HepG2 (cell line): ENCODE measurements at regions not wholly inside any gene's neighbourhood (a gene's known extent, or its start where the extent isn't known, plus 50 kb on each side); places are given as distances from the start of the nearest gene placed in this dataset.

ENCODE experiments used
- ATAC-seq: fragments of 200-7000 bp; cut with Tn5 transposase; 3 replicates; pipeline ENCODE4 v1.9.1; 2020; ENCODE audit warnings: mild to moderate bottlenecking, moderate library complexity
- BruUV-seq: library from RNA; stranded (reverse); fragments of 400-500 nt; replicated peaks from 2 replicates; lab custom pipeline; 2021; lab: Mats Ljungman, UMichigan
- CTCF ChIA-PET: fragments of 300-600 bp; formaldehyde crosslinking; extraction: SDS; loops from one replicate; lab custom pipeline; 2021; ENCODE audit warnings: low total read pairs, inconsistent platforms, low intra/inter-chr PET ratio; lab: Yijun Ruan, JAX
- POLR2A ChIA-PET: fragments of 350-600 bp; sonication (Branson Sonifier 250); formaldehyde crosslinking; loops from one replicate; lab custom pipeline; 2020; ENCODE audit warnings: antibody characterized with exemption, inconsistent platforms; lab: Yijun Ruan, JAX
- DNase-seq: peaks from one replicate; pipeline ENCODE4 v3.0.0-alpha.2; 2015; ENCODE audit warnings: low spot score
- FAIRE-seq: peaks from 3 replicates; lab custom pipeline; 2011; peaks lifted over from hg19 to GRCh38; lab: Jason Lieb, UNC
- H2AFZ ChIP-seq: one replicate; pipeline ENCODE4 v1.6.1; 2011; ENCODE audit warnings: low read length, inconsistent platforms
- H3K27ac ChIP-seq: fragments of 300-600 bp; 3 replicates; pipeline ENCODE4 v1.8.0; 2011; ENCODE audit warnings: mixed run types, mild to moderate bottlenecking, mixed read lengths, low read length, inconsistent platforms; ENCODE audit not compliant: insufficient read depth; ENCODE audit errors: extremely low read length
- H3K27me3 ChIP-seq, 2 experiments: fragments of 200-600 bp in 1 of 2; 2 replicates in 1 of 2; 3 replicates in 1 of 2; pipeline versions ENCODE4 v1.6.0 to v1.8.0; 2011; ENCODE audit warnings: low read length in 2 of 2, mild to moderate bottlenecking in 2 of 2, moderate library complexity in 2 of 2, inconsistent platforms in 1 of 2; ENCODE audit not compliant: insufficient read depth in 2 of 2, control insufficient read depth in 1 of 2
- H3K36me3 ChIP-seq, 2 experiments: fragments of 200-600 bp in 1 of 2; replicated peaks in 1 of 2; 2 replicates in 1 of 2; 3 replicates in 1 of 2; pipeline versions ENCODE4 v1.5.1 to v1.8.0; 2011; ENCODE audit warnings: low read length in 2 of 2, inconsistent platforms in 1 of 2; ENCODE audit not compliant: insufficient read depth in 2 of 2, control insufficient read depth in 1 of 2
- H3K4me1 ChIP-seq: 2 replicates; pipeline ENCODE4 v1.5.1; 2012; ENCODE audit warnings: low read length, inconsistent platforms; ENCODE audit not compliant: insufficient read depth
- H3K4me2 ChIP-seq: 2 replicates; pipeline ENCODE4 v1.6.0; 2011; ENCODE audit warnings: low read depth, low read length, inconsistent platforms
- H3K4me3 ChIP-seq, 3 experiments: fragments of 200-600 bp in 1 of 3; sonication (generic), shearing (Covaris generic) in 1 of 3; replicated peaks in 1 of 3; 2 replicates each; pipeline ENCODE4 v1.5.1; 2011 to 2016; ENCODE audit warnings: low read length in 3 of 3, inconsistent platforms in 2 of 3, low read depth in 2 of 3, mild to moderate bottlenecking in 2 of 3, control low read depth in 1 of 3, mixed read lengths in 1 of 3; ENCODE audit not compliant: insufficient read depth in 1 of 3
- H3K79me2 ChIP-seq: one replicate; pipeline ENCODE4 v1.6.1; 2011; ENCODE audit warnings: low read length, inconsistent platforms; ENCODE audit not compliant: insufficient read depth
- H3K9ac ChIP-seq: 2 replicates; pipeline ENCODE4 v1.6.0; 2011; ENCODE audit warnings: mild to moderate bottlenecking, low read depth, low read length, inconsistent platforms; ENCODE audit not compliant: insufficient read depth
- H3K9me3 ChIP-seq: 2 replicates; pipeline ENCODE4 v1.5.1; 2012; ENCODE audit warnings: mild to moderate bottlenecking, low read length
- H4K20me1 ChIP-seq: 2 replicates; pipeline ENCODE4 v1.6.0; 2011; ENCODE audit warnings: inconsistent platforms, mild to moderate bottlenecking, low read length, moderate library complexity; ENCODE audit not compliant: insufficient read depth
- AFF4 ChIP-seq: sonication (generic); formaldehyde crosslinking; IDR thresholded peaks from 2 replicates; pipeline ENCODE4 v1.4.0; 2020; ENCODE audit warnings: missing genetic modification reagents
- KMT2A ChIP-seq: sonication (generic); formaldehyde crosslinking; IDR thresholded peaks from 2 replicates; pipeline ENCODE4 v1.4.0; 2020; ENCODE audit warnings: missing genetic modification reagents
- NCOR1 ChIP-seq: fragments of 200-600 bp; sonication (generic); IDR thresholded peaks from 2 replicates; pipeline ENCODE4 v1.7.0; 2017; ENCODE audit warnings: antibody characterized with exemption, low read length, borderline replicate concordance
- WGBS: methylation state at CpG from one replicate; pipeline ENCODE4 v1.1.6; 2017; ENCODE audit warnings: low lambda C conversion rate; 5-methylcytosine and 5-hydroxymethylcytosine counted together
- in situ Hi-C: cut with HindIII; loops from 2 replicates; pipeline ENCODE4 v1.10.0; 2017; ENCODE audit warnings: low pct_unique_long_range_greater_than_20kb; ENCODE audit not compliant: extremely low pct_ligation_motif_present
- intact Hi-C: fragments of 100-400 bp; cut with micrococcal nuclease; formaldehyde crosslinking; loops from one replicate; pipeline ENCODE4 v1.10.0; 2022; ENCODE audit not compliant: unreplicated experiment
- TF ChIP-seq, protein P1 (sequence below): sonication (generic); formaldehyde crosslinking; IDR thresholded peaks from 2 replicates; pipeline ENCODE4 v1.8.0; 2022; ENCODE audit warnings: mild to moderate bottlenecking, missing genetic modification reagents, borderline replicate concordance
- TF ChIP-seq, protein P2 (sequence below): sonication (generic); formaldehyde crosslinking; IDR thresholded peaks from 2 replicates; pipeline ENCODE4 v1.4.0; 2020; ENCODE audit warnings: missing genetic modification reagents, mild to moderate bottlenecking, borderline replicate concordance
- TF ChIP-seq, protein P3 (sequence below): sonication (generic); formaldehyde crosslinking; IDR thresholded peaks from 2 replicates; pipeline ENCODE4 v1.4.0; 2020; ENCODE audit warnings: missing genetic modification reagents

DNA sequence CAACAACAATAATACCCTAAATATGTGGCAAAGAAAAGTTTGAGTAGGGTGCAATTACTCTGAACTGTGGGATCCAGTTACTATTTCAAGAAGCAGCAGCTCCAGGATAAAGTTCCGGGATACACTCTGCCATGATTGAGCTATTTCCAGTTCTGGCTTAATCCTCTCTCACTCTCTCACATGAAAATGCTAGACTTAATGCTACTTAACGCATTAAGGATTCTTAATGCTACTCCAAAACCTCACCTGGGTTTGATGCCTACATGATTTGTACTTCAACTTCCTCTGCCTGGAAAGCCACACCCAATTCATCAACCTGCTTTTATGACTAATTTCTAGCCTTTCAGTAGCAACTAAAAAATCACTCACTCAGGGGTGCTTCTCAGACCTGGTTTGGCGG, 151.1 kb upstream of the HNMT start (continued):
- no peak for TF ChIP-seq NCOR1

GRCh38 chr2:137817058-137817457, 147.2 kb upstream of the HNMT start:
- H4K20me1 ChIP-seq, result no peaks in the 10 kb centered on the region
- no peaks in the 10 kb centered on the region for H3K36me3 ChIP-seq
- H3K4me3 ChIP-seq, result no peak overlapping the region
- no peak overlapping the region for H3K27ac ChIP-seq
- in situ Hi-C loops, result no loop called here
- no peak overlapping the region for H3K9ac ChIP-seq
- ChIA-PET POLR2A (no interaction called here), CTCF (no interaction called here)
- H3K9me3 ChIP-seq, result no peaks in the 10 kb centered on the region
- DNase-seq, result no peak
- H3K79me2 ChIP-seq, result no peaks in the 10 kb centered on the region
- FAIRE-seq, result no peak
- H3K4me2 ChIP-seq, result no peak overlapping the region
- ATAC-seq, result no peak
- BruUV-seq, result no TSS peak
- no peaks in the 10 kb centered on the region; a peak in 2 of 5 replicates for H3K27me3 ChIP-seq
- WGBS, result 2% methylated on average over 3 of the region's 3 CpGs
- intact Hi-C loops, result no loop called here
- H3K4me1 ChIP-seq, result no peaks in the 10 kb centered on the region
- TF ChIP-seq AFF4, result no peak
- TF ChIP-seq, protein P1, sequence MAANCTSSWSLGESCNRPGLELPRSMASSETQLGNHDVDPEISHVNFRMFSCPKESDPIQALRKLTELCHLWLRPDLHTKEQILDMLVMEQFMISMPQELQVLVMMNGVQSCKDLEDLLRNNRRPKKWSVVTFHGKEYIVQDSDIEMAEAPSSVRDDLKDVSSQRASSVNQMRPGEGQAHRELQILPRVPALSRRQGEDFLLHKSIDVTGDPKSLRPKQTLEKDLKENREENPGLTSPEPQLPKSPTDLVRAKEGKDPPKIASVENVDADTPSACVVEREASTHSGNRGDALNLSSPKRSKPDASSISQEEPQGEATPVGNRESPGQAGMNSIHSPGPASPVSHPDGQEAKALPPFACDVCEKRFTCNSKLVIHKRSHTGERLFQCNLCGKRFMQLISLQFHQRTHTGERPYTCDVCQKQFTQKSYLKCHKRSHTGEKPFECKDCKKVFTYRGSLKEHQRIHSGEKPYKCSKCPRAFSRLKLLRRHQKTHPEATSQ (CRISPR knock-in tag), result no peak
- TF ChIP-seq, protein P2, sequence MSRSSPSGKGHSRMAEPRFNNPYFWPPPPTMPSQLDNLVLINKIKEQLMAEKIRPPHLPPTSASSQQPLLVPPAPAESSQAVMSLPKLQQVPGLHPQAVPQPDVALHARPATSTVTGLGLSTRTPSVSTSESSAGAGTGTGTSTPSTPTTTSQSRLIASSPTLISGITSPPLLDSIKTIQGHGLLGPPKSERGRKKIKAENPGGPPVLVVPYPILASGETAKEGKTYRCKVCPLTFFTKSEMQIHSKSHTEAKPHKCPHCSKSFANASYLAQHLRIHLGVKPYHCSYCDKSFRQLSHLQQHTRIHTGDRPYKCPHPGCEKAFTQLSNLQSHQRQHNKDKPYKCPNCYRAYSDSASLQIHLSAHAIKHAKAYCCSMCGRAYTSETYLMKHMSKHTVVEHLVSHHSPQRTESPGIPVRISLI (CRISPR knock-in tag), result no peak
- no peak for TF ChIP-seq KMT2A
- TF ChIP-seq, protein P3, sequence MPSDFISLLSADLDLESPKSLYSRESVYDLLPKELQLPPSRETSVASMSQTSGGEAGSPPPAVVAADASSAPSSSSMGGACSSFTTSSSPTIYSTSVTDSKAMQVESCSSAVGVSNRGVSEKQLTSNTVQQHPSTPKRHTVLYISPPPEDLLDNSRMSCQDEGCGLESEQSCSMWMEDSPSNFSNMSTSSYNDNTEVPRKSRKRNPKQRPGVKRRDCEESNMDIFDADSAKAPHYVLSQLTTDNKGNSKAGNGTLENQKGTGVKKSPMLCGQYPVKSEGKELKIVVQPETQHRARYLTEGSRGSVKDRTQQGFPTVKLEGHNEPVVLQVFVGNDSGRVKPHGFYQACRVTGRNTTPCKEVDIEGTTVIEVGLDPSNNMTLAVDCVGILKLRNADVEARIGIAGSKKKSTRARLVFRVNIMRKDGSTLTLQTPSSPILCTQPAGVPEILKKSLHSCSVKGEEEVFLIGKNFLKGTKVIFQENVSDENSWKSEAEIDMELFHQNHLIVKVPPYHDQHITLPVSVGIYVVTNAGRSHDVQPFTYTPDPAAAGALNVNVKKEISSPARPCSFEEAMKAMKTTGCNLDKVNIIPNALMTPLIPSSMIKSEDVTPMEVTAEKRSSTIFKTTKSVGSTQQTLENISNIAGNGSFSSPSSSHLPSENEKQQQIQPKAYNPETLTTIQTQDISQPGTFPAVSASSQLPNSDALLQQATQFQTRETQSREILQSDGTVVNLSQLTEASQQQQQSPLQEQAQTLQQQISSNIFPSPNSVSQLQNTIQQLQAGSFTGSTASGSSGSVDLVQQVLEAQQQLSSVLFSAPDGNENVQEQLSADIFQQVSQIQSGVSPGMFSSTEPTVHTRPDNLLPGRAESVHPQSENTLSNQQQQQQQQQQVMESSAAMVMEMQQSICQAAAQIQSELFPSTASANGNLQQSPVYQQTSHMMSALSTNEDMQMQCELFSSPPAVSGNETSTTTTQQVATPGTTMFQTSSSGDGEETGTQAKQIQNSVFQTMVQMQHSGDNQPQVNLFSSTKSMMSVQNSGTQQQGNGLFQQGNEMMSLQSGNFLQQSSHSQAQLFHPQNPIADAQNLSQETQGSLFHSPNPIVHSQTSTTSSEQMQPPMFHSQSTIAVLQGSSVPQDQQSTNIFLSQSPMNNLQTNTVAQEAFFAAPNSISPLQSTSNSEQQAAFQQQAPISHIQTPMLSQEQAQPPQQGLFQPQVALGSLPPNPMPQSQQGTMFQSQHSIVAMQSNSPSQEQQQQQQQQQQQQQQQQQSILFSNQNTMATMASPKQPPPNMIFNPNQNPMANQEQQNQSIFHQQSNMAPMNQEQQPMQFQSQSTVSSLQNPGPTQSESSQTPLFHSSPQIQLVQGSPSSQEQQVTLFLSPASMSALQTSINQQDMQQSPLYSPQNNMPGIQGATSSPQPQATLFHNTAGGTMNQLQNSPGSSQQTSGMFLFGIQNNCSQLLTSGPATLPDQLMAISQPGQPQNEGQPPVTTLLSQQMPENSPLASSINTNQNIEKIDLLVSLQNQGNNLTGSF (CRISPR knock-in tag), result no peak
- no peak overlapping the region for H2AFZ ChIP-seq
